Neural progenitor cell (in vitro differentiated cells): ENCODE measurements at regions not wholly inside any gene's neighbourhood (a gene's known extent, or its start where the extent isn't known, plus 50 kb on each side); places are given as distances from the start of the nearest gene placed in this dataset.
A peak's percentile ranks its signal among the peaks of the same experiment; 100 is the strongest.

ENCODE experiments used
- DNase-seq: peaks from one replicate; pipeline ENCODE4 v3.0.0-alpha.2; 2016; ENCODE audit warnings: low spot score
- H2AFZ ChIP-seq: fragments of 200-600 bp; sonication (generic); replicated peaks from 2 replicates; pipeline ENCODE4 v1.6.1; 2016; ENCODE audit warnings: antibody characterized with exemption
- H3F3A ChIP-seq: fragments of 200-600 bp; sonication (generic); 2 replicates; pipeline ENCODE4 v1.6.1; 2016; ENCODE audit warnings: antibody characterized with exemption, low read depth
- H3K27ac ChIP-seq: fragments of 200-600 bp; sonication (generic); 2 replicates; pipeline ENCODE4 v1.5.1; 2016; ENCODE audit warnings: mild to moderate bottlenecking
- H3K27me3 ChIP-seq: fragments of 200-600 bp; sonication (generic); 2 replicates; pipeline ENCODE4 v1.6.1; 2016; ENCODE audit warnings: mild to moderate bottlenecking, moderate library complexity
- H3K36me3 ChIP-seq: fragments of 200-600 bp; sonication (generic); 2 replicates; pipeline ENCODE4 v1.5.1; 2016
- H3K4me1 ChIP-seq: fragments of 200-600 bp; sonication (generic); 2 replicates; pipeline ENCODE4 v1.6.1; 2016; ENCODE audit warnings: mixed run types
- H3K4me2 ChIP-seq: fragments of 200-600 bp; sonication (generic); 2 replicates; pipeline ENCODE4 v1.6.1; 2016
- H3K4me3 ChIP-seq: fragments of 200-600 bp; sonication (generic); 2 replicates; pipeline ENCODE4 v1.5.1; 2016
- H3K79me2 ChIP-seq: fragments of 200-600 bp; sonication (generic); 2 replicates; pipeline ENCODE4 v1.6.1; 2016; ENCODE audit warnings: low read depth
- H3K9ac ChIP-seq: fragments of 200-600 bp; sonication (generic); 2 replicates; pipeline ENCODE4 v1.6.1; 2016
- H3K9me3 ChIP-seq: fragments of 200-600 bp; sonication (generic); 2 replicates; pipeline ENCODE4 v1.5.1; 2016; ENCODE audit warnings: low read depth
- H4K20me1 ChIP-seq: fragments of 200-600 bp; sonication (generic); 2 replicates; pipeline ENCODE4 v1.6.1; 2016; ENCODE audit warnings: low read depth
- H3K27ac Mint-ChIP-seq: 3 replicates; pipeline ENCODE4 v1.8.0; 2021; ENCODE audit warnings: mixed read lengths
- H3K27me3 Mint-ChIP-seq: 2 replicates; pipeline ENCODE4 v1.8.0; 2022; ENCODE audit warnings: low read depth, mild to moderate bottlenecking, inconsistent platforms, moderate library complexity, mixed read lengths; ENCODE audit not compliant: insufficient read depth
- H3K36me3 Mint-ChIP-seq: 3 replicates; pipeline ENCODE4 v1.8.0; 2021; ENCODE audit warnings: mixed read lengths
- H3K4me1 Mint-ChIP-seq: 3 replicates; pipeline ENCODE4 v1.8.0; 2021; ENCODE audit warnings: mixed read lengths
- H3K4me3 Mint-ChIP-seq: 3 replicates; pipeline ENCODE4 v1.8.0; 2021; ENCODE audit warnings: mild to moderate bottlenecking, moderate library complexity, mixed read lengths
- H3K9me3 Mint-ChIP-seq: 3 replicates; pipeline ENCODE4 v1.8.0; 2020; ENCODE audit warnings: mixed read lengths
- CTCF ChIP-seq: fragments of 200-600 bp; sonication (generic); IDR thresholded peaks from 2 replicates; pipeline ENCODE4 v1.5.1; 2017; ENCODE audit warnings: antibody characterized with exemption, mild to moderate bottlenecking
- EZH2 ChIP-seq: fragments of 200-600 bp; sonication (generic); IDR thresholded peaks from 2 replicates; pipeline ENCODE4 v1.6.1; 2017; ENCODE audit warnings: antibody characterized with exemption, mild to moderate bottlenecking, moderate library complexity
- EZH2phosphoT487 ChIP-seq: fragments of 200-600 bp; sonication (generic); IDR thresholded peaks from 2 replicates; pipeline ENCODE4 v1.6.1; 2017; ENCODE audit warnings: antibody characterized with exemption

GRCh38 chr9:11235061-11235460, 622.3 kb upstream of the PTPRD start:
- Histone ChIP-seq H2AFZ (no peak overlapping the region), H4K20me1 (no peaks in the 10 kb centered on the region), H3K36me3 (no peaks in the 10 kb centered on the region), H3K9me3 (no peaks in the 10 kb centered on the region), H3K4me2 (no peak overlapping the region), H3K9ac (no peak overlapping the region), H3K27ac (no peak overlapping the region), H3K79me2 (no peaks in the 10 kb centered on the region), H3K4me1 (no peaks in the 10 kb centered on the region), H3F3A (no peaks in the 10 kb centered on the region), H3K27me3 (no peaks in the 10 kb centered on the region), H3K4me3 (no peak overlapping the region)
- TF ChIP-seq EZH2phosphoT487 (no peak), CTCF (no peak)
- Mint-ChIP-seq H3K27me3 (no peaks in the 10 kb centered on the region), H3K9me3 (no peaks in the 10 kb centered on the region), H3K27ac (no peak overlapping the region), H3K4me3 (no peak overlapping the region), H3K4me1 (no peaks in the 10 kb centered on the region), H3K36me3 (no peaks in the 10 kb centered on the region)
- DNase-seq, result no peak

DNA sequence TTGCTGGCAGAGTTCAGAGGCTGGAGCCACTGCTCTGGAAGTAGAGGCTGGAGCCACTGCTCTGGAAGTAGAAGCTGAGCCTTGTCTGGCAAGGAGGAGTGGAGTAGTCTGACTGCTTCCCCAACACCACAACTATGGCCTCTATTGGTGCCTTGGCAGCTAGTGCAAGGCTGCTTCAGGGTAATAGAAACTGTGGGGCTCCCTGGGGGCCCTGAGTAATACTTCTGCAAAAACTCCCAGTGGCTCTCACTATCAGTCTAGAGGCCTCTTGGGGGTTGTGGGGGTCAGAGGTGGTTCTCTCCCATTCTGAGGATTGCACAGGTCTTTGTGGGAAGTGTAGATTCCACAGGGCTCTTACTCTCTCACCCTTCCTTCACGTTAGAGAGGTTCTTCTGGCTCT, 629.0 kb upstream of the PTPRD start:
- H3K9ac ChIP-seq, result no peak overlapping the region
- no peaks in the 10 kb centered on the region for H3K36me3 ChIP-seq
- TF ChIP-seq CTCF (no peak), EZH2 (no peak), EZH2phosphoT487 (no peak)
- no peaks in the 10 kb centered on the region for H3K9me3 ChIP-seq
- no peak overlapping the region for H3K27ac ChIP-seq
- no peaks in the 10 kb centered on the region for H3K4me1 ChIP-seq
- no peak overlapping the region for H2AFZ ChIP-seq
- H3K79me2 ChIP-seq, result no peaks in the 10 kb centered on the region
- H3K27me3 ChIP-seq, result no peaks in the 10 kb centered on the region
- no peak for DNase-seq
- Mint-ChIP-seq H3K36me3 (no peaks in the 10 kb centered on the region), H3K27me3 (no peaks in the 10 kb centered on the region), H3K4me3 (no peak overlapping the region), H3K9me3 (peaks cover 5% of the 10 kb centered on the region), H3K4me1 (no peaks in the 10 kb centered on the region), H3K27ac (no peak overlapping the region)
- no peaks in the 10 kb centered on the region for H3F3A ChIP-seq
- no peaks in the 10 kb centered on the region for H4K20me1 ChIP-seq
- H3K4me2 ChIP-seq, result no peak overlapping the region
- no peak overlapping the region for H3K4me3 ChIP-seq

DNA sequence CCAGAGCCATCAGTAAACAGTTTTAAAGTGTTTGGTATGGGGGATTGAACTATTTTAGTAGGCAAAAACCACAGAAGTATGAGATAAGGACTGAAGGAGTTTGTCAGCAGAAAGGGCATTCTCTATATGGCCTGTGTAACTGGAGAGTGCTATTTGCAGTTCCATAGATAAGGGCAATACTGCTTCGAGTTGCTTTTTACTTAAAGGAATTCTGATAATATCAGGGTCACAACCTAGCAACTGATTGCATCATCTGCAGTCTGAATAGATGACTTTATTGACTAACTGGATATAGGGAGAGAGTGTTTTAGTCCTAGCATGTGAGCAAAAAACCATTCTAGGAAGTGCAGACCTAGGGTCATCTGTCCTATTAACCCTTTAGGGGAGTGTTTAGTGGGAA, 645.2 kb upstream of the PTPRD start:
- Histone ChIP-seq H3K27me3 (no peaks in the 10 kb centered on the region), H2AFZ (no peak overlapping the region), H3K36me3 (no peaks in the 10 kb centered on the region), H3K4me1 (no peaks in the 10 kb centered on the region), H3K9me3 (no peaks in the 10 kb centered on the region), H3K4me3 (no peak overlapping the region), H3K27ac (no peak overlapping the region), H3F3A (no peaks in the 10 kb centered on the region), H3K79me2 (no peaks in the 10 kb centered on the region), H4K20me1 (no peaks in the 10 kb centered on the region), H3K9ac (no peak overlapping the region), H3K4me2 (no peak overlapping the region)
- DNase-seq, result no peak
- Mint-ChIP-seq H3K27ac (no peak overlapping the region), H3K36me3 (no peaks in the 10 kb centered on the region), H3K9me3 (no peaks in the 10 kb centered on the region), H3K4me3 (no peak overlapping the region), H3K4me1 (no peaks in the 10 kb centered on the region), H3K27me3 (no peaks in the 10 kb centered on the region)
- TF ChIP-seq EZH2phosphoT487, result no peak
- no peak for TF ChIP-seq CTCF
- no peak for TF ChIP-seq EZH2

- Histone ChIP-seq H3F3A (no peaks in the 10 kb centered on the region), H3K9ac (no peak overlapping the region), H3K36me3 (no peaks in the 10 kb centered on the region), H2AFZ (no peak overlapping the region), H3K9me3 (peaks cover 20% of the 10 kb centered on the region), H3K4me3 (no peak overlapping the region), H3K4me1 (no peaks in the 10 kb centered on the region), H3K79me2 (no peaks in the 10 kb centered on the region), H3K27ac (no peak overlapping the region), H3K27me3 (no peaks in the 10 kb centered on the region), H3K4me2 (no peak overlapping the region), H4K20me1 (no peaks in the 10 kb centered on the region)
- Mint-ChIP-seq H3K9me3 (peaks cover 21% of the 10 kb centered on the region), H3K4me1 (no peaks in the 10 kb centered on the region), H3K27me3 (peaks cover 4% of the 10 kb centered on the region), H3K36me3 (no peaks in the 10 kb centered on the region), H3K27ac (no peak overlapping the region), H3K4me3 (no peak overlapping the region)
- TF ChIP-seq EZH2 (no peak), EZH2phosphoT487 (no peak), CTCF (no peak)
- DNase-seq, result peak; percentile 31
These were observed 656.2 kb upstream of the PTPRD start for GRCh38 chr9:11269036-11269435.
